22Rv1 (cell line): ENCODE measurements at regions not wholly inside any gene's neighbourhood (a gene's known extent, or its start where the extent isn't known, plus 50 kb on each side); places are given as distances from the start of the nearest gene placed in this dataset.

Experiments
- CTCF ChIP-seq: fragments of 450-650 bp; IDR thresholded peaks from 2 replicates; pipeline ENCODE4 v1.5.1; 2017; ENCODE audit warnings: mild to moderate bottlenecking
- ZFX ChIP-seq: fragments of 450-650 bp; IDR thresholded peaks from 2 replicates; pipeline ENCODE4 v1.6.1; 2017; ENCODE audit warnings: antibody characterized with exemption, borderline replicate concordance

GRCh38 chr4:135564090-135564489 lies 1362.5 kb upstream of the PABPC4L start:
- TF ChIP-seq CTCF (no peak), ZFX (no peak)
